Astrocyte (in vitro differentiated cells and primary cell): ENCODE measurements at regions not wholly inside any gene's neighbourhood (a gene's known extent, or its start where the extent isn't known, plus 50 kb on each side); places are given as distances from the start of the nearest gene placed in this dataset.

Experiments
- CTCF ChIP-seq: IDR thresholded peaks from 2 replicates; pipeline ENCODE4 v1.5.1; 2011; ENCODE audit warnings: low read depth, mild to moderate bottlenecking, inconsistent platforms, low read length, moderate library complexity; ENCODE audit not compliant: insufficient read depth
- EZH2 ChIP-seq: IDR thresholded peaks from 2 replicates; pipeline ENCODE4 v1.6.1; 2012; ENCODE audit warnings: mild to moderate bottlenecking, low read length, inconsistent platforms; ENCODE audit not compliant: insufficient read depth

GRCh38 chr14:43621282-43621681 lies 885.8 kb downstream of the FSCB start:
- TF ChIP-seq EZH2 (no peak), CTCF (no peak)
